ENCODE measurements at regions not wholly inside any gene's neighbourhood (a gene's known extent, or its start where the extent isn't known, plus 50 kb on each side); places are given as distances from the start of the nearest gene placed in this dataset.

- no peak for TF ChIP-seq CTCF (IDR thresholded peaks at IDR 0.05)
- TF ChIP-seq POLR2A (IDR thresholded peaks at IDR 0.05) = no peak
- TF ChIP-seq POLR2AphosphoS5 (IDR thresholded peaks at IDR 0.05) = no peak
Observed at GRCh38 chr3:71997066-71997653, 212.2 kb upstream of the PROK2 start.
